CD4-positive, alpha-beta T cell treated with Interleukin-6 at 100 ng/mL for 8 hours (primary cell): ENCODE measurements at regions not wholly inside any gene's neighbourhood (a gene's known extent, or its start where the extent isn't known, plus 50 kb on each side); places are given as distances from the start of the nearest gene placed in this dataset.
"Not testable (repeated sequence)": the region's sequence is repeated elsewhere in the genome, so short reads cannot be mapped to it uniquely, and the experiment has no call there.

Experiments
- DNase-seq: peaks from one replicate; pipeline ENCODE4 v3.0.0-alpha.2; 2020; ENCODE audit warnings: mixed read lengths, low spot score

GRCh38 chr2:3036432-3037125, 341.0 kb downstream of the EIPR1 start:
- no peak for DNase-seq

GRCh38 chr2:3035385-3036050, 342.1 kb downstream of the EIPR1 start:
- DNase-seq = no peak

GRCh38 chr2:3034856-3035255, 342.8 kb downstream of the EIPR1 start:
- DNase-seq = no peak

- no peak for DNase-seq
Measured at GRCh38 chr2:3034396-3034795, 343.2 kb downstream of the EIPR1 start.

GRCh38 chr2:3033315-3033714, 344.3 kb downstream of the EIPR1 start:
- no peak for DNase-seq

- not testable (repeated sequence) for DNase-seq
Measured at GRCh38 chr2:3030791-3031190, 346.8 kb downstream of the EIPR1 start.

- DNase-seq = no peak
Measured at GRCh38 chr2:3025984-3026383, 351.6 kb downstream of the EIPR1 start.

GRCh38 chr2:3025261-3025660, 352.4 kb downstream of the EIPR1 start:
- no peak for DNase-seq

- DNase-seq = no peak
Measured at GRCh38 chr2:3024401-3024935, 353.1 kb downstream of the EIPR1 start.

GRCh38 chr2:3023531-3023930, 354.1 kb downstream of the EIPR1 start:
- no peak for DNase-seq

- no peak for DNase-seq
Measured at GRCh38 chr2:3022841-3023372, 354.7 kb downstream of the EIPR1 start.

- DNase-seq = no peak
Measured at GRCh38 chr2:3021720-3022119, 355.9 kb downstream of the EIPR1 start.

- no peak for DNase-seq
Measured at GRCh38 chr2:3010001-3010400, 367.6 kb downstream of the EIPR1 start.

GRCh38 chr2:3009483-3009882, 368.1 kb downstream of the EIPR1 start:
- no peak for DNase-seq

- no peak for DNase-seq
Measured at GRCh38 chr2:3009005-3009404, 368.6 kb downstream of the EIPR1 start.

GRCh38 chr2:3008561-3008960, 369.1 kb downstream of the EIPR1 start:
- no peak for DNase-seq

GRCh38 chr2:3007135-3007534, 370.5 kb downstream of the EIPR1 start:
- no peak for DNase-seq

GRCh38 chr2:3005859-3006501, 371.6 kb downstream of the EIPR1 start:
- no peak for DNase-seq

GRCh38 chr2:3001615-3002560, 375.7 kb downstream of the EIPR1 start:
- no peak for DNase-seq

GRCh38 chr2:3000968-3001367, 376.6 kb downstream of the EIPR1 start:
- no peak for DNase-seq

- no peak for DNase-seq
Measured at GRCh38 chr2:3000125-3000524, 377.5 kb downstream of the EIPR1 start.

- DNase-seq = no peak
Measured at GRCh38 chr2:2998971-2999370, 378.6 kb downstream of the EIPR1 start.
